HG03460 (cell line): ENCODE measurements at regions not wholly inside any gene's neighbourhood (a gene's known extent, or its start where the extent isn't known, plus 50 kb on each side); places are given as distances from the start of the nearest gene placed in this dataset.

Experiments
- ATAC-seq: cut with Tn5 transposase; IDR thresholded peaks from one replicate; pipeline ENCODE4 v1.9.1; 2021; ENCODE audit not compliant: unreplicated experiment

DNA sequence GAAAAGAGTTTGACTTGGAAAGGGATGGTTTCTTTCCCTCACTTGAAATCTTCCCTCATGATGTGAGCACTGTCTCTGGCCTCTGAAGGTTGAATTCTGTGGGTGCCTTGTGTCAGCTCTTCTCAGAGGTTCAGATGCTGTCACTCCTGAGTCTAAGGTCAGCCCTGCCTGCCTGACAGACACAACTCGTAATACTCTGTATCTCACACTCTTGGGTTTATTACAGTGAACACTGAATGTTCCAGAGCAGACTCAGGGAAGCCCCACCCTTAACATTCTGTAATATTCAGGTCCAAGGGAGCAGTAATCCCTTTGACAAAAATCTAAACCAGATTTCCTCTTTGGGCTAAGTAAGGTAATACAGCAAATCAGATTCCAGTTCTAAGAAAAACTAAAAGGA lies 837.8 kb downstream of the QKI start:
- no peak for ATAC-seq

DNA sequence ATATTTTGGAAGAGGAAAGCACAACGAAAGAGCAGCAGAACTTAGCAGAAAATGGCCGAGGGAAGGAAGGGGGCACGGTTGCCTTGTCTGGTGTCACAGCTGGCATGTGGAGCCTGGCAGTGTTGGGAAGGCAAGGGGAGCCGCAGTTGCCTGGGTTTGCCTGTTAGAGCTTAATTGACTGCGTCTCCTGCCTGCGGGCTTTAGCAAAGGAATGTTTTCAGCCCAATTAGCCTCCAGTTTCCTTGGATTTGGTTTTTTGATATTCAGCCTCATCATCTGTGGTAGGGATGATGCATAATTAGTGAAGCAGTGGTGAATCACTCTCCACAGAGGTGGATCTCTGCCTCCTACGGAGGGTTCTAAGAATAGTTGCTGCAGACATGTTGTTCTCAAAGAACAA lies 832.6 kb downstream of the QKI start:
- ATAC-seq, result no peak

DNA sequence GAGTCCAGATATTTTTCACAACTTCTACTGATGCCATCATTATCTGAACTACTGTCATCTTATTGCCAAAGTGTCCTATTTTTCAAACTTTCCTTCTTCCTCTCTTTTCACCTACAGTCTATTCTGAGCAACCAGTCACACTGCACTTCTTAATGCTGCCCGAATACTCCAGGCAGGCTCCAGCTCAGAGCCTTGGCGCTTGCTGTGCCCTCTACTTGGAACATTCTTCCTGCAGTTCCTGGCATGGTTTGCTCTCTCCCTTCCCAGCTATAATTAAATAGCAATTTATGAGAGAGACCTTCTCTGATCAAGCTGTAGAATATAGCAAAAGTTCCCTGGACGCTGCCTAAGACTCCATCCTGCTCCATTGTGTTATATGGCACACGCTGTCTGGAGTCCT lies 831.6 kb downstream of the QKI start:
- no peak for ATAC-seq

DNA sequence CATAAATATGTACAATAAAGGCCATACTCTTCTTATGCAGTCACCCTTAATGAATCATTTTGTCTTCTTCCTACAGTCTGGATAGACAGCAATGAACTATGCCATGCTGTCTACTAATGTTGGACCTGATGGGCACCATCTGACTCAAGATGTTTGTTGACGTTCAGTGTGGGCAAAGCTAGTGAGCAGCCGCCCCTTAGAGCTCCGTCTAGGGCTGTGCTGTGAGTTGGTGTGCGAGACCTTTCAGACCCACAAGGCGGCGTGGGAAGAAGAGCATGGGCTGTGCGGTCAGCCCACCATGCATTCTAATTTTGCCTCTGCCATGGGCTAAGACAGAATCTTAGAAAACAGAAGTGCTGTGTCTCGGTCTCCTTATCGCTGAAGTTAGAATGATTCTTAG lies 829.4 kb downstream of the QKI start:
- ATAC-seq, result no peak

DNA sequence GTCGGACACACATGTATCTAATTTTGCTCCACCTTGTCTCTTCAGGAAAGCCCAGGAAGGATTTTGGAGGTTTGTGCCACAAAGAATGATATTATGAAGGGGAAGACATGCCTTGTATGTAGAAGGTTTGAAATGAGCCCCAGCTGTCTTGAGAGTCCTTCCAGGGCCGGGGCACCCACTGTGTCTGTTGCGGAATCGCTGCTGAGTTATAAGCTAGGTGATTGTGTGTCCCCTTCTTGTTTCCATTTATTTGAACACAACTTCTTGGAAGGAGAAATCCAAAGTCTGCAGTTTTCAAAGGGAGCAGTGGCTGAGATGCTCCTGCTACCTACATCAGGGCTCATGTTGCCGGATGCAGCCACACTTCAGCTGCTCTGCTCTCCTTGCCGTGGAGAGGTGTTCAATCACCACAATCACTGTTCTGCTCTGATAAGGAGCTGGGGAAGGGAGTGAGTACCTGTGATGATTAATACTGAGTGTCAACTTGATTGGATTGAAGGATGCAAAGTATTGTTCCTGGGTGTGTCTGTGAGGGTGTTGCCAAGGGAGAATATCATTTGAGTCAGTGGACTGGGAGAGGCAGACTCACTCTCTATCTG lies 828.6 kb downstream of the QKI start:
- ATAC-seq, result no peak

GRCh38 chr6:164230804-164231203 lies 816.3 kb downstream of the QKI start:
- ATAC-seq, result no peak

GRCh38 chr6:164230259-164230658 lies 815.7 kb downstream of the QKI start:
- ATAC-seq, result no peak

DNA sequence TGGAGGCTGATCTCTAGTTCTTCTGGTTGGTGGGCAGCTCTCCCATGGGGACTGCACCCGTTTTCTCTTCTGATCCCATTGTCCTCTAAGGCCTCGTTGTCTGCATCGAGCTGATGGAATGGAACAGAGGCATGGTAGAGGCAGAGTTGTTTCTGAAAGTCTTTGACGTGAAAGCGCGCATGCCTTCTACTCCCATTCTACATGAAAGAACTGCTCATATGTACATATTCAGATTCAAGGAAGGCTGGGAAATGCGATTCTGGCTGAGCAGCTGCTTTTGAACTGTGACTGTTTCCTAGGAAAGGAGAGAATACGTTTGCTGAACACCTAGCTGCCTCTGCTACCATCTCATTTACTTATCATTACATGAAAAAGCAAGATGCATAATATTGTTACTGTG lies 815.2 kb downstream of the QKI start:
- no peak for ATAC-seq

GRCh38 chr6:164227952-164228522 lies 813.5 kb downstream of the QKI start:
- no peak for ATAC-seq

DNA sequence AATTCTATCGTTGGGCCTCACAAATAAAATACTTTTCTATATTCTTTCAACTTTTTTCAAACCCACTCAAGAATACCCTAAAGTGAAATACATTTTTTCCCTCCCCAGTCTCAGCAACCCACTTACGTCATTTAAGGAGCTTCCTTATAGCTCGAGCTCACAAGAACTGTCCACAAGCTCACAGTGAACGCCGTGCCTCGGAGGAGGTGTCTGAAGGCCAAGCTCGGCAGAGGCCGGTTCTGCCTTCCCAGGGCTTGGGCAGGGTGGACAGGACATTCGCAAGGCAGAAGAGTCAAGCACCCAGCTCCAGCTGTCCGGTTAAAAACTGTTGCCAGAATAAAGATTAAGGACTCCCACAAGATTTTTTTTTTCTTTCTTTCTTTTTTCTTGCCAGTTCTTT lies 802.3 kb downstream of the QKI start:
- ATAC-seq, result no peak

DNA sequence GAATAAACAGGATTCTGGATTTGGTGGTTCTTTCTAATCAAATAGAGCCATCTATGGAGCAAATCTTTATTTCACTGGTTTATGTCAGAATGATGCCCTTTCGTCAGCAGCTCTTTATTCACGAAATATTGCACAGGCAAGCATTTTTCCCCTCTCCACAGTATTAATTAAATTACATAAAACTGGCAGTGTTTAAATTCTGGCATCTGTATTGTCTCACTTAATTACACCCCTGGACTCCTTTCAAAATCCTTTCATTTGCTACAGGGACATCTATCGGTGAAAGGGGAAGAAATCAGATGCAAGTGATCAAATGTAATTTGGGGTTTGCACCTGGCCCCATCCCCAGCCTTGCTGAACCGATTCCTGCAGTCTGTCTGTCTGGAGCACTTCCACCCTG lies 801.9 kb downstream of the QKI start:
- ATAC-seq, result no peak

GRCh38 chr6:164214066-164214465 lies 799.5 kb downstream of the QKI start:
- no peak for ATAC-seq

- ATAC-seq, result no peak
Measured at GRCh38 chr6:164211254-164211653, 796.7 kb downstream of the QKI start.

GRCh38 chr6:164210783-164211182 lies 796.3 kb downstream of the QKI start:
- no peak for ATAC-seq

DNA sequence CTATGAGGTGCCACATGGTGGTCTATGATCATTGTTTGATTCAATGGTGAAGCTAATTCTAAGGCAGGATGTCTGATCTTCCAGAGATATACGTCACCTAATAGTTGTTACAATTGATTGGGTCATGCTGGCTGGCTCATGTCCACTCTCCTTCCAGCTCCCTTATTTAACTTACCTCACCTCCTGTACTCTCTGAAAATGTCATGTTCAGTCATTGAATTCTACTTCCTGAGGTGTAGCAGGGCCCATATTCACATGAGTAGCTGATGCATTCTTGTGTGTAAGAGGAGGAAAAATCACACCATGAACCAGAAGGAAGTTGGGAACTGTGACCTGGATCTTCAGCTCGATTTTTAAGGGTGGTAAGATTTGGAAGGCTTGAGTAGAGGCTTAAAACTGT lies 795.8 kb downstream of the QKI start:
- no peak for ATAC-seq

DNA sequence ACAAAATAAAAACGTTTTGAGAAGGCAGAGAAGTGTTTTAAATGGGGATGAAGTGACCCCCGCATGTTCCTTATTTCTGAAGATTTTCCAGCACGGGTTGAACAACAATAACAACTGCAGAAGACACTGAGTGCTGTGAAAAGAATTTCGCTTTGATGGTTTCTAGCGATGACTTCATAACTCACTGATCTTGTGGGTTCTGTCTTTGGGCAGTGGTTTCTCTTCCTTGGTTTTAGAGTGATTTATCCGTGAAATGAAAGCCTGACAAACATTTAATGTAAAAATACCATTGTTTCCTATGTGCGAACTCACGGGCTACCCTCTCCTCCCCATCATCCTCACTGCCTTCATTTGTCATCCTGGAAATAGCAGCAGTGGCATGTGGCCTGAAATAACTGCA lies 793.9 kb downstream of the QKI start:
- ATAC-seq, result no peak

- no peak for ATAC-seq
Measured at GRCh38 chr6:164206807-164207423, 792.4 kb downstream of the QKI start.

DNA sequence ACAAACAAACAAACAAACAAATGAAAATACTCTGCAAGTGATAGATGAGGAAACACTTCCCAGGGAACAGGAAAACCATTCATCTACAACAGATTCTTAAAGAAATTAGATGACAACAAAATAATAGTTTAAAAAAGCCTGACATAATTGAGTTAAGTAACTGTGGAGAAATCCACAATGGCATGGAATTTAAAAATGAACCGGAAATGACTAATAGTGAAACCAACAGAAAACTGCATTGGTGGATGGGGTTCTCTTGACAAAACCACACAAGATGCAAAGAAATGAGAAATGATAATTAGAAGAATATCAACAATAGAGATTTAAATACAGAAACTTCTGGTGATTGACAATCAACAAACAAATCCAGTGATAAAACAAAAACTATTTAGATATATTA lies 785.6 kb downstream of the QKI start:
- ATAC-seq, result no peak

GRCh38 chr6:164195942-164196281 lies 781.4 kb downstream of the QKI start:
- no peak for ATAC-seq

DNA sequence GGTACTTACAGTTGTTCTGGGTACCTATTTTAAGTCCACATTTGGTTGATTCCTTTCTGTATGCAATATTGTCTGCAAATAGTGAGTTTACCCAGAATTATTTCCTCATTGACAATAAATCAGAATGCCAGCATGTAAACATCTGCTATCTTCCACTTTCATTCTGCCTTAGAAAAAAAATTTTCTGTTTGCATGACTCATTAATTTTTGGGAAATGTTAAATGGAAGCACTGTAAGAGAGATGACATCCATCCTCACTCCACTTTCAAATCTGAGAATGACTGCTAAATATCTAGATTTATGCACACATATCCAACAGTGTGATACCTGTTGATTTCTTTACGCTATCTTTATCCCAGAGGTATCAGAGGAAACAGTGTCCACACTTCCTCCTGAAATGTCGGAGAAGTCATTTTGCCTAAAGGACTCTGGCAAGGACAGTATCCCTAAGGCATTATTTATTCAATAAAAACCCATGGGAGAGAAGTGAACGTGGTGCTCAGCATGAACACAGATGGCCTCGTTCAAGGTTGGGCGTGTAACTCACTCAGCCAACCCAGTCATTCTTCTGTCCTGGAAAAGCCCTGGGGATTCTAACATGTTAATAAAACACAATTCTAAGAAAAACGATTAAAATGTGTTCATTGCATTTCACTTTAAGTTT lies 780.9 kb downstream of the QKI start:
- ATAC-seq, result no peak

DNA sequence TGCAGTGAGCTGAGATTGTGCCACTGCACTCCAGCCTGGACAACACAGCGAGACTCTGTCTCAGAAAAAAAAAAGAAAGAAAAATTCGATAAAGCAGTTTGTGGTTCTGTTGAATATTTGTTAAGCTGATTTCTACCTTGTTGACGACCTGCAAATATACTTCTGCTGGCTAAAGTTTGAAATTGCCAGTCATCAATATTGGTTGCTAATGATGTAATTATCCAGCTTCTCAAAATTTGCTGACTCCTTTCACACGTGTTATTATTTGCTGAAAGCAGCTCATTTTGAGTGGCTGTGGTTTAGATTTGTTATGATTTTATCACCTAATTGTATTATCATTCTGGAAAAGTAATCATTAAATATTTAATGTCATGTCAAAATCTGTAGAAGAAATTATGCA lies 774.3 kb downstream of the QKI start:
- ATAC-seq, result no peak

GRCh38 chr6:164185471-164185871 lies 771.0 kb downstream of the QKI start:
- ATAC-seq, result no peak

GRCh38 chr6:164184410-164184809 lies 769.9 kb downstream of the QKI start:
- ATAC-seq, result no peak
